ENCODE measurements at regions not wholly inside any gene's neighbourhood (a gene's known extent, or its start where the extent isn't known, plus 50 kb on each side); places are given as distances from the start of the nearest gene placed in this dataset.

DNA sequence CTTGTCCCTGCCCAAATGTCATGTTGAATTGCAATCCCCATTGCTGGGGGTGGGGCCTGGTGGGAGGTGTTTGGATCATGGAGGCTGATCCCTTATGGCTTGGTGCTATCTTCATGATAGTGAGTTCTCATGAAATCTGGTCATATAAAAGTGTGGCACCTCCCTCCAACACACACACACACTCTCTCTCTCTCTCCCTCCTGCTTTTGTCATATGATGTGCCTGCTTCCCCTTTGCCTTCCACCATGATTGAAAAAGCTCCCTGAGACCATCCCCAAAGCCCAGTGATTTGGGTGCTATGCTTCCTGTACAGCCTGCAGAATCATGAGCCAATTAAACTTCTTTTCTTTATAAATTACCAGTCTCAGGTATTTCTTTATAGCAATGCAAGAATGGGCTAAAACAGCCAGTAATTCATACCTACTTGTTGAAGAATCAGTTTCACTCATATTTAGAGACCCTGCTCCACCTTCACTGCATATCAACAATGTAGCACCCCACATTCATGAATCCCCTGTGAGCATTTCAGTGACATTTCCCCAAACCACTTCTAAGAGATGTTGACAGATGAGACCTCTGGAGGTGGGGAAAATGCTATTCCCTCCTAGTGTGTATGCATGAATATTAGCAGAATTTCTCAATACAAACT lies 54.8 kb upstream of the STK17B start:
- no peak for TF ChIP-seq EZH2phosphoT487 (IDR thresholded peaks at IDR 0.05; ENCODE audit: low read depth)
- TF ChIP-seq, protein P1, sequence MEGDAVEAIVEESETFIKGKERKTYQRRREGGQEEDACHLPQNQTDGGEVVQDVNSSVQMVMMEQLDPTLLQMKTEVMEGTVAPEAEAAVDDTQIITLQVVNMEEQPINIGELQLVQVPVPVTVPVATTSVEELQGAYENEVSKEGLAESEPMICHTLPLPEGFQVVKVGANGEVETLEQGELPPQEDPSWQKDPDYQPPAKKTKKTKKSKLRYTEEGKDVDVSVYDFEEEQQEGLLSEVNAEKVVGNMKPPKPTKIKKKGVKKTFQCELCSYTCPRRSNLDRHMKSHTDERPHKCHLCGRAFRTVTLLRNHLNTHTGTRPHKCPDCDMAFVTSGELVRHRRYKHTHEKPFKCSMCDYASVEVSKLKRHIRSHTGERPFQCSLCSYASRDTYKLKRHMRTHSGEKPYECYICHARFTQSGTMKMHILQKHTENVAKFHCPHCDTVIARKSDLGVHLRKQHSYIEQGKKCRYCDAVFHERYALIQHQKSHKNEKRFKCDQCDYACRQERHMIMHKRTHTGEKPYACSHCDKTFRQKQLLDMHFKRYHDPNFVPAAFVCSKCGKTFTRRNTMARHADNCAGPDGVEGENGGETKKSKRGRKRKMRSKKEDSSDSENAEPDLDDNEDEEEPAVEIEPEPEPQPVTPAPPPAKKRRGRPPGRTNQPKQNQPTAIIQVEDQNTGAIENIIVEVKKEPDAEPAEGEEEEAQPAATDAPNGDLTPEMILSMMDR (IDR thresholded peaks at IDR 0.05; ENCODE audit: low read depth, low read length): no peak

Measured in OCI-LY3 (cell line).